ENCODE measurements at regions not wholly inside any gene's neighbourhood (a gene's known extent, or its start where the extent isn't known, plus 50 kb on each side); places are given as distances from the start of the nearest gene placed in this dataset.

DNA sequence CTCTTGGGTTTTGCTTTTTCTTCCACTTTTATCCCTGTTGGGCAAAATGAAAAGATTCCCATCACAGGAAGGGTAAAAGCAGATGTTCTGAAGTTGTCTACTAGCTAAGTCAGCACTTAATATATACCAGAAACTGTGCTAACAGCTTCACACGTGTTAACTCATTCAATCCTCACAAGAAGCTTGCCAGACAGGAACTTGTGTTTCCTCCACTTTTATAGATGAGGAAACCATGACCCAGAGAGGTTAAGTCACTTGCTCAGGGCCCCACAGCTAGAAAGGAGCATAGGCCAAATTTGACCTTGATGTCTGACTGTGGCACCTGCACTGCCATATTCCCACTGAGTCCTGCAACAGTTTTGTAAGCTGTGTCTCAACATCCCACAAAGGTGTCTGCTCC, 76.8 kb upstream of the EPC2 start:
- DNase-seq (ENCODE audit: low read depth), result no peak

DNA sequence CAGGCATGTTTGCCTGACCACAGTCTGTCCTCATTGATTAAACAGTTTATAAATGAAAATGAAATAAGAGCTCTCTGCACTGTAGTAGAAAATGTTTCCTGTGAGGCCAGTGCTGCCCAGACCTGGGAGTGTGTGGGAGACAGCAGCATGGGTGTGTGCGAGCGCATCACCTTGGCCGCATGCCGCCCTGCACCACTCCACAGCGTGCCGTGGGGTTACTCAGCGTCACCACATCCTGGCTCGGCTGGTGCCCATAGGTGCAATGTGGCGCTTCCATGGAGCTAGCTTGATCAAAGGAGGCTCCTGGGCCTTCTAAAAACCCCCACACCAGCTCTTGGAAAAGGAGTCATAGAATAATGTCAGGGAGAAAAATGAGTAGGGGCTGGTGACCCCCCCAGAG, 76.0 kb upstream of the EPC2 start:
- no peak for DNase-seq (ENCODE audit: low read depth)

DNA sequence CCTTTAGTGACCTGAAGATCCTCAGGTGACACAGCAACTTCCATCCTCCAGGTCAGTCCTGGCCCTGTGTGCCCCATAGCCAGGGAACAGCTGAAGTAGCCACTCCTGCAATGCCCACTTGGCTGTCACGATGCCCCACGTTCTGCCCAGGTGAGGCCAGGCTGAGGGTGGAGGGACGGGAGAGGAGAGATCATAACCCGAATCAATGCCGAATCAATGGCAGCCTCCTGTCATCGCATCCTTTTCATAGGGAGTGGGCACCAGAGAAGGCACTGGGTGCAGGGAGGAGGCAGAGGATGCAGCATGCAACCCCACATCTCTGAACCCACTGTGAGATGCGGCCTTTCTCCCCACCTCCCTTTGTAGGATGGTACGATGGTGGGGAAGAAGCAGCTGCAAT, 75.3 kb upstream of the EPC2 start:
- no peak for DNase-seq (ENCODE audit: low read depth)

DNA sequence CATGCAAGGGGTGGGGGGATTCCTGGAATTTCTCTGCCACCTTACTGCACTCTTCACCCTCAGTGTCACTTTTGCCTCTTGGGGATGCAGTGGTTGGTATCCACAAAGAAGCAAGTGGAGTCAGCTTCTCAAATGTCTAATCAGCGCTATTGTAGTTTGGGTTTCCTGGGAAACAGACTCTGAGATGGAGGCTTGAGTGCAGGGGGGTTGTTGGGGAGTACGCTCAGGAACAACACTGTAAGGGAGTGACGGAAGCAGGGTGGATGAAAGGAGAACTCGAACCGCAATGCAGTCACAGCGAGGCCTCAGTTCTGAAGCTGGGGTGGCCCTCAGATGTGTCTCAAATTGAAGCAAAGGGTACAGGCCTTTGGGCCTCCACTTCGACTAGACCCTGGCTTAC, 73.6 kb upstream of the EPC2 start:
- DNase-seq (ENCODE audit: low read depth), result no peak

DNA sequence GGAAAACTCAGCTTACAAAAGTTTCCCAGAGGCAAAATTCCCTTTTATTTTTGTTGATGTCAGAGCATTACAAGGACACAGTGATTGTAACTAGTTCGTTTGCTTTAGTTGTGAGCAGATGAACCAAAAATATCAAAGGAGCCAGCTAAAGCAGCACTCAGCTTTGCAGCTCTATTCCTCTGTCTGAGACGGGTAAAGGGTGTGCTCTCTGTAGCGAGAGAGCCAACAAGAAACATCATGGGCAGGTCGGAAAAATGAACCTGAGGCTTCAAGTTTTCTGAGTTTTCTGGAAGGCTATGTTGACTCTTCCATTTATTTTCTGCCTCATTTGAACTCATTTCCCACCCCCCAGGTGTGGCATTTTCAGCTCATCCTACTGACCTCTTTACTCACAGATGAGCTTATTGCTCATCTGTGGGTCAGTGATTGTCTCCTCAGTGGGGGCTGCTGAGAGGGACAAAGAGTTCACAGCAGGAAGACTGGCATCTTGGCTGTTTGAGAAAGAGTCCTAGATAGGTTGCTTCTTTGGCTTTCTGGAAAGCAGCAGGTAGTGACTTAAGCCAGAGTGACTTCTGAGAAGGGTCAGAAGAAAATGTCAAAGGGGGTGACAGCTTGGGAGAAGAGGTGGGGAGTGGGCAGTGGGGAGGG, 66.6 kb upstream of the EPC2 start:
- no peak for DNase-seq (ENCODE audit: low read depth)

DNA sequence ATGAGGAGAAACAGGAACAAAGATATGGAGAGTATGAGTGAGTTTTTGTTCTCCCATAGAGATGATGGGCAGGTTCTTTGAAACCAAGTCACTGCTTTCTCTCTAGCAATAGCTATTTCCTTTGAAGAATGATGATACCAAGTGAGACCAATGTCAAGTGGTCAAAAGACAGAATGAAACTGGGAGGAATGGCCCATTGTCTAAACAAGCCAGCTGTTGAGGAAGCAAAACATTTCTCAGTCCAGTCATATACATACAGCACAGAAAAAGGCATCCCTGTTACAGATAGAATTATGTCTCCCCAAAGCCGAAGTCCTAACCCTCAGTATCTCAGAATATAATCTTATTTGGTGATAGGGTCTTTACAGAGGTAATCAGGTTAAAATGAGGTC, 66.1 kb upstream of the EPC2 start:
- no peak for DNase-seq (ENCODE audit: low read depth)

DNA sequence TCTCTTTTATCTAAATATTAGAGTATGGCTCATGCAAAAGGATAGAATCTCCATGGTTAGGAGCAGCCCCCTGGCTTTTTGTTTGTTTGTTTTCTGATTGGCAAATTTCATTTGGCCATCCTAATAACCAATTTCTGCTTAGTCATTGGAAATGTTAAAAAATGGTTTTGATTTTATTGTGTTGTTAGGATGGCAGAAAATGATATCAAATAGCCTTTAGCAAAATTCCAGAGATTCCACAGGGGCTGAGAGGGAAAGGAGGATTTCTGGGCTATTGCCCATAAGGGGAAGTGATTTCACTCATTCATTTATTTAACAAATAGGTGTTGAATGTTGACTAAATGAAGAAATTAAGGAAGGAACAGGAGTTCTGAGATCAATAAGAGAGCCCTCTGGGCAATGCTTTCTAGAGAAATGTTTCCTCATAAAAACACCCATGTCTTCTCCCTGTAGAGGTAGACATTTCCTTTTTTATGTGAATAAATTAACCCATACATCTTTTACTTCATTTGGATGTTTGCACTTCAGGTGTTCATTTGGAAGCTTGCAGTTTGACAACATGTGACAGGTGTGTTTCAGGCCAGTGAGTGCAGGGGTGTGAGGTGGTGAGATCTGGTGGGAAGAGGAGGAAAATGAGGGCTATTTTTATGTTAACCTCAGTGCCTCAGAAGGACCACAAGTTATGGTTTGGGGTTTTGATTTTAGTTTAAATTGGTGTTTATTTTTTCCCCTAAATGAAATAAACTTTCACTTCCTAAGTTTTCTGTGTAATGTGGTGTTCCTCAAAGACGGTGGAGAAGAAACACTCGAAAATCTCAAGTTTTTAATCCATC, 61.7 kb upstream of the EPC2 start:
- DNase-seq (ENCODE audit: low read depth), result peak; percentile 28

DNA sequence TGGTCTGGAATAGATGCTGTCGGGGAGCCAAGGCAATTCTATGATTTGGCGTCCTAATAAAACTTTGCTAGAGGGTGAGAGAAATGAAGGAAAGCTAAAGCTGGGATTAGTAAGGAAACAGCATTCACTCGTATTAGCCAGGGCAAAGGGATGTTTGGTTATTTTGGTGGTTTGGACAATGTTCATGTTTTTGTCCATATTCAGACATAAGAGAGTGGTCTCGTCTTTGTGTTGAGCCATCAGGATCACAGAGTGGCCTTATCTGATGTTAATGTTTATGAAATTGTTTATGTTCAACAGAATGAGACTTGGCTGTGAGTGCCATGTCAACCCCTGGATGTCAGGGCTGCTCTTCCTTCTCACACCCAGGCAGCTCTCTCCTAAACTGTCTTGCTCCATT, 58.9 kb upstream of the EPC2 start:
- no peak for DNase-seq (ENCODE audit: low read depth)

DNA sequence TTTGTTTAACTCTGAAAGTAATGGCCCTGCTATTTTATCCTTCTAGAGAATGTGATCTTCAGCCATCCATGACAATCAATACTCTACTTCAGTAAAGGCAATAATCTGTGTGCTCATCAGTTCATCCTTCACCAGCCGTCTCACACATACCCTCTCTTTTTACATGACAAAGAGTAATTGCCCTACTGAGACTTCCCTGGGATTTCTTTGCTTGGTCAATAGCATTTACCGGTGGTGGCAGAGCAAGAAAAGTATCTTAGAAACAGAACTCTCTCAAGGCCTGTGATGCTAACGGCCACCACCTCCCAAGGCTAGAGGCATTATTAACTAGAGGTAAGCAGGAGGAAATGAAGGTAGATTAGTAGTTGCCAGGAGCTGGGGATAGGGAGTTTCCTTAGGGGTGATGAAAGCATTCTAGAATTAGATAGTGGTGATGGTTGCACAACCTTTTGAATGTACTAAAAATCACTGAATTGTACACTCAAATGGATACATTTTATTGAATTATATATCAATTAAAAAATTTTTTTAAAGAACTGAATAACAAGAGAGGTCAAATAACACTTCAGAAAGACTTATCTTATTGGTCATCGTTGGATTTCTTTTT, 57.9 kb upstream of the EPC2 start:
- DNase-seq (ENCODE audit: low read depth), result no peak

DNA sequence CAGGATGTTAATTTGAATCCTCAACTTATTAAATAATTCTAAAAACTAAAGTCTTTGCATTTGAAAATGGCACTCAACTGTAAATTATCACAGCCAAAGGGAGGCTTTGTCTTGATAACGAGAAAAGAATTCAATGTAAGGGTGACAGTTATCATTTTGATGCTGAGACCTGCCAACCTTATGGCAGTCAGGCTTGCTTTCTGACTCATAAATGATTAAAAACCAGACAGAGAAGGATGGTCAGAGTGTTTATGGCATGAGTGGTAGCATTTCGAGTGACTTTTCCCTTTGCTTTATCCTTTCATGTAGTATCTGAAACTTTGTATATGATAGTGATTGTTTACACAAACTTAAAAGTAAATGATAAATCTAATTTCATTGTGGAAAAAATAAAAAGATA, 53.9 kb upstream of the EPC2 start:
- no peak for DNase-seq (ENCODE audit: low read depth)

DNA sequence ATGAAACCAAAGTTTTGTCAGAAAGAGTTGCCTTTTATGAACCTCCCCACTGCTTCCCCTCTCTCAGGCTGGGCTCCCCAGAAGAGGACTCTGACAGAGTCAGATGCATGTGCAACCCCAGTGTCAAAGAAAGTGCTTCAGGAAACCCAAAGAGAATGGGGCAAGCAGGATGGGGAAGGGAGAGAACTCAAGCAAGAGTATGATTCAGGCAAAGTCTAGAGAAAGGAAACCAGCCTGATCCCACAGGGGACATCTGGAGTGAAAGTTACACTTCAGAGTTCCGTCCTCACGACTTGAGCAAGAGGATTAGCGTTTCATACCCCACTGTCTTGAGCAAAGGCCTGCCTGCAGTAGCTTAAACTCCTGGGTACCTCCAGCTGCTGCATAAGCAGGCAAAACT, 51.8 kb upstream of the EPC2 start:
- DNase-seq (ENCODE audit: low read depth), result no peak

DNA sequence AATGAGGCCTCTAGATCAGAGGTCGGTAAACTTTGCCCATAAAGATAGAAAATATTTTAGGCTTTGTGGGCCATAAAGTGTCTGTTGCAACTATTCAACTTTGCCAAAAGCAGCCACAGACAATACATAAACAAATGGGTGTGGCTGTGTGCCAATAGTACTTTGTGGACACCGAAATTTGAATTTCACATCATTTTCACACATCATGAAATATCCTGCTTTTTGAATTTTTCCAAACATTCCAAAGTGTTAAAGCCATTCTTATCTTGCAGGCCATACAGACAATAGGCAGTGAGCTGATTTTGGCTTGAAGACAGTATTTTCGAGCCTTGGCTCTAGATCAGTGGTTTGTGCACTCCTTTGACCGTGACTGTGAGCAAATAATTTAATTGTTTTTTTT, 51.1 kb upstream of the EPC2 start:
- DNase-seq (ENCODE audit: low read depth), result no peak

DNA sequence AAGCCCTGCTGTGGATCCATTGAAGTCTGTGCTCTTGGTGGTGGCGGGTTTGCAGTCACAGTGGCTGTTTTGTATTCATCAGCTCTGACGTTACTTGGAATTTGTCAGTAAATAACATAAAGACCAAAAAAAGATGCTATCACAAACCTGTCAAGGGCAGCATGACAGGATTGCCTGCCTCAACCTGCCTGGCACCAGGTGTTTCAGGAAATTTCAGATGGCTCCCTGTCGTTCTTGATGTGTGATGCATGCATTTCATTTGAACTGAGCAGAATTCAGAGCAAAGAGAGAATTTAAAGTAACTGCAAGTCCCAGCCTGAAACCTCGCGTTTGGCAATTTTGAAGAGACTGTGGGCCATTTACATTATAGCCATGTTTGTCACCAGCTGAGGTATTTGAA, 50.3 kb upstream of the EPC2 start:
- DNase-seq (ENCODE audit: low read depth), result no peak

Measured in RPMI7951 (cell line).